NB4 (cell line): ENCODE measurements at regions not wholly inside any gene's neighbourhood (a gene's known extent, or its start where the extent isn't known, plus 50 kb on each side); places are given as distances from the start of the nearest gene placed in this dataset.

Experiments
- MYC ChIP-seq: IDR thresholded peaks from 2 replicates; pipeline ENCODE4 v1.6.1; 2011; ENCODE audit warnings: low read depth, low read length
- POLR2A ChIP-seq: IDR thresholded peaks from 2 replicates; pipeline ENCODE4 v1.6.1; 2011; ENCODE audit warnings: mild to moderate bottlenecking; ENCODE audit not compliant: insufficient read length; ENCODE audit errors: extremely low read depth
- TF ChIP-seq, protein P1 (sequence below): IDR thresholded peaks from one replicate; pipeline ENCODE4 v1.5.1; 2012; ENCODE audit warnings: low read depth, low read length
- TF ChIP-seq, protein P2 (sequence below): IDR thresholded peaks from 2 replicates; pipeline ENCODE4 v1.6.1; 2011; ENCODE audit warnings: low read depth, low read length

DNA sequence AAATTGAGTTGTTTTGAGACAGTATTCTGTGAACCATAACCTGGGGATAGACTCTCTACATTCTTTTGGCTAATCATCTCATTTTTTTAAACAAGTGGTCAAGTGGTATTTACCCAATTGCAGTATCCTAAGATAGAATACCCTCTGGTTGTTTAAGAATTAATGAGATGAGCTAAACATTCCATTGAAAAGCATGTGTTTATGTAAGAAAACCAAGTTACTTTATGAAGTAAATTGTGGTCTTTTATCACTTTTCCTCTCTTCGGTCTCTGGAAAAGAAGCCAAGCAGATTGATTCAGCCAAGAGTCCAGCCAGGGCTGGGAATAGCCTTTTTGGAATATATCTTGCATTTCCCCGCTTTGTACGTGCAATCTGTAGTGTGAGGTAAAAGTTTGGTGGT, 185.7 kb upstream of the TOPAZ1 start:
- no peak for TF ChIP-seq POLR2A
- TF ChIP-seq, protein P1, sequence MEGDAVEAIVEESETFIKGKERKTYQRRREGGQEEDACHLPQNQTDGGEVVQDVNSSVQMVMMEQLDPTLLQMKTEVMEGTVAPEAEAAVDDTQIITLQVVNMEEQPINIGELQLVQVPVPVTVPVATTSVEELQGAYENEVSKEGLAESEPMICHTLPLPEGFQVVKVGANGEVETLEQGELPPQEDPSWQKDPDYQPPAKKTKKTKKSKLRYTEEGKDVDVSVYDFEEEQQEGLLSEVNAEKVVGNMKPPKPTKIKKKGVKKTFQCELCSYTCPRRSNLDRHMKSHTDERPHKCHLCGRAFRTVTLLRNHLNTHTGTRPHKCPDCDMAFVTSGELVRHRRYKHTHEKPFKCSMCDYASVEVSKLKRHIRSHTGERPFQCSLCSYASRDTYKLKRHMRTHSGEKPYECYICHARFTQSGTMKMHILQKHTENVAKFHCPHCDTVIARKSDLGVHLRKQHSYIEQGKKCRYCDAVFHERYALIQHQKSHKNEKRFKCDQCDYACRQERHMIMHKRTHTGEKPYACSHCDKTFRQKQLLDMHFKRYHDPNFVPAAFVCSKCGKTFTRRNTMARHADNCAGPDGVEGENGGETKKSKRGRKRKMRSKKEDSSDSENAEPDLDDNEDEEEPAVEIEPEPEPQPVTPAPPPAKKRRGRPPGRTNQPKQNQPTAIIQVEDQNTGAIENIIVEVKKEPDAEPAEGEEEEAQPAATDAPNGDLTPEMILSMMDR = no peak
- TF ChIP-seq, protein P2, sequence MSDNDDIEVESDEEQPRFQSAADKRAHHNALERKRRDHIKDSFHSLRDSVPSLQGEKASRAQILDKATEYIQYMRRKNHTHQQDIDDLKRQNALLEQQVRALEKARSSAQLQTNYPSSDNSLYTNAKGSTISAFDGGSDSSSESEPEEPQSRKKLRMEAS = no peak
- TF ChIP-seq MYC = no peak
